Stimulated activated naive CD8-positive, alpha-beta T cell treated with anti-CD3 and anti-CD28 coated beads, Interleukin-15, Interleukin-2, amounts not matched to agents 100 U/mL and 50 U/mL, for 24 hours (primary cell): ENCODE measurements at regions not wholly inside any gene's neighbourhood (a gene's known extent, or its start where the extent isn't known, plus 50 kb on each side); places are given as distances from the start of the nearest gene placed in this dataset.

Experiments used
- ATAC-seq: fragments of 150-1000 bp; cut with Tn5 transposase; one replicate; pipeline ENCODE4 v1.10.0; 2021
- DNase-seq: peaks from one replicate; pipeline ENCODE4 v3.0.0; 2021

GRCh38 chr10:31642281-31642680 is 286.4 kb downstream of the ARHGAP12 start:
- ATAC-seq (no peak), DNase-seq (no peak)

DNA sequence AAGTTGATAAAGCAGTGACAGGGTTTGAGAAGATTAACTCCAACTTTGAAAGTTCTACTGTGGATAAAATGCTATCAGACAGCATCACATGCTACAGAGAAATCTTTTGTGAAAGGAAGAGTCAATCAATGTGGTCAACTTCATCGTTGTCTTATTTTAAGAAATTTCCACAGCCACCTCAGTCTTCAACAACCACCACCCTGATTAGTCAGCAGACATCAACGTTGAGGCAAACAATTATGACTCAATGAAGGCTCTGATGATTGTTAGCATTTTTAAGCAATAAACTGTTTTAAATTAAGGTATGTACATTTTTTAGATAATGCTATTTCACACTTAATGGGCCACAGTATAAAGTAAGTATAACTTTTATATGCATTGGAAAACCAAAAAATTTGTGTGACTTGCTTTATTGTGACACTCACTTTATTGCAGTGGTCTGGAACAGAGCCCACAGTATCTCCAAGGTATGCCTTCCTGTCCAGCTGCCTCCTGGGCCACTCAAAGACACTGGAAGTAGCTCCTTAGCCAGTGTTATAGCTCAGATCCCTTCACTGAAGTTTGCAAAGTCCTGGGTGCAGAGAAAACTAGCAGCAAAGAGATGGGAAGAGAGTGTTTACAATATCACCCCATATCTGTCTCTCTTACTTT is 293.1 kb downstream of the ARHGAP12 start:
- ATAC-seq (no peak), DNase-seq (no peak)

- no peak for ATAC-seq
- no peak for DNase-seq
Measured at GRCh38 chr10:31635009-31635408, 293.6 kb downstream of the ARHGAP12 start.

DNA sequence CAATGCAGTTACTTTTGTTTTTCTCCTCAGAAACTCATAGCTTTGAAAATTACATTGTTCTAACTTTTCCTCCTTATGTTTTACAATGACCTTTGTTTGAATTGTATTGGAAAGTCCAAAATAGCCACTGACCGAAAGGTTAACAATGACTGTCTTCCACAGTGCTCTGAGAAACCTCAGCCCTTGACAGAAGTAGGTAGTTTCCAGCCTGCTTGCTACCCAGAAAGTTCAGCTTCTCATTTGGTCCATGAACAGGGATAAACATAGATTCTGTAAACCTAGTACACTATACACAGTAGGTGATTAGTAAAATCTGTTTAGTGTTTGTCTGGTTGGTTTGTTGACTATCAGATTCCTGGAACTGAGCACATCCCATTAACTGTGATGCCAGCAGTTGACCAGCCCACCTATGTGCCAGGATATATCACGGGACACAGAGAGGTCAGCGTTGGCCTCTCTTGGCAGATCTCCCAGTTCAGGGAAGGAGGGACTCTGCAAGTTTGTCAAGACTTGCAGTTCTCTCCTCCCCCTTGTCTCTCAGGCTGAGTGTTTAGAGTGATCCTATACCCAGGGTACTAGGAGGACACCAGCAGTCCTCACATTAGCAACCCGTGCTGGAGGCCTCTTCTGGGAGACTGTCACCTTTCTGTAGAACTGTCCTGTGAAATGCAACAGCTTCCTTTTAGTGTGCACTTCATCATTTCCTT is 297.6 kb downstream of the ARHGAP12 start:
- ATAC-seq: no peak
- no peak for DNase-seq

- no peak for ATAC-seq
- DNase-seq: no peak
Measured at GRCh38 chr10:31625566-31625965, 303.1 kb downstream of the ARHGAP12 start.

- DNase-seq (no peak), ATAC-seq (no peak)
Measured at GRCh38 chr10:31624611-31625010, 304.0 kb downstream of the ARHGAP12 start.

GRCh38 chr10:31623947-31624346 is 304.7 kb downstream of the ARHGAP12 start:
- ATAC-seq (no peak), DNase-seq (no peak)

GRCh38 chr10:31623466-31623865 is 304.4 kb downstream of the ZEB1 start:
- ATAC-seq (no peak), DNase-seq (no peak)

DNA sequence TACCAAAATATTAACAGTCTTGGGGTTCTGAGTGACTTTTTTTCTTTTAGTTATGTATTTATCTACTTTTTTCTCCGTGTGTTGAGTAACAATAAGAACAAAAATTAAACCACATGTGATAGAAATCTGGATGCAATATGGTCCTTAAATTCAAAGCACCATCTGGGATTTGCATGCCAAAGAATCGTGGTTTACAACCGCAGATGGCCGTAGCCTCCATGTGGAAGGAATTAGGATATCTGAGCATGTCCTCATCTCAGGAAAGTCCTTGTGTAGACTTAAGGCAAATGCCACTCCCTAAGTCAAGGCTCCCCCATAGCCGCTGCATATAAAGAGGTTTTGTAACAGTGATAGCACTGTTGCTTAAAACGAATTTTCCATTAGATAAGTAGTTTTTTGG is 304.0 kb downstream of the ZEB1 start:
- no peak for ATAC-seq
- DNase-seq: no peak

DNA sequence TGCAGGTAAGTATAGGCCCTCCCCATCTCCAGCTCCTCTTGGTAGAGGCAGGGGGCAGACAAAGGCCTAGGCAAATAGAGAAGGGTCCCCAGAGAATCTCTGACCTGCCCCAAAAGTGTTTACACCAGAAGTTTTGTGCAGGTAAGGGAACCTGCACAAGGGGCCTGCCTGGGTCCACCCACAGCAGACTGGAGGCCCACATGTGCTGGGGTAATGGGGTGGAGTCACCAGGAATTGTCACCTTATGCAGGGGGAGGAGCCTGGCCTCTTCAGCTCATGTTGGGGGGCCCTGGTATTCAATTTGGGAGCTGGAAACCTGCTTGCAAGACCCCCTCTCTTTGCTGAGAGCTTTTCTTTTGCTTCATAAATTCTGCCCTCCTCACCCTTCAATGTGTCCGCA is 302.7 kb downstream of the ZEB1 start:
- DNase-seq: no peak
- ATAC-seq: no peak

DNA sequence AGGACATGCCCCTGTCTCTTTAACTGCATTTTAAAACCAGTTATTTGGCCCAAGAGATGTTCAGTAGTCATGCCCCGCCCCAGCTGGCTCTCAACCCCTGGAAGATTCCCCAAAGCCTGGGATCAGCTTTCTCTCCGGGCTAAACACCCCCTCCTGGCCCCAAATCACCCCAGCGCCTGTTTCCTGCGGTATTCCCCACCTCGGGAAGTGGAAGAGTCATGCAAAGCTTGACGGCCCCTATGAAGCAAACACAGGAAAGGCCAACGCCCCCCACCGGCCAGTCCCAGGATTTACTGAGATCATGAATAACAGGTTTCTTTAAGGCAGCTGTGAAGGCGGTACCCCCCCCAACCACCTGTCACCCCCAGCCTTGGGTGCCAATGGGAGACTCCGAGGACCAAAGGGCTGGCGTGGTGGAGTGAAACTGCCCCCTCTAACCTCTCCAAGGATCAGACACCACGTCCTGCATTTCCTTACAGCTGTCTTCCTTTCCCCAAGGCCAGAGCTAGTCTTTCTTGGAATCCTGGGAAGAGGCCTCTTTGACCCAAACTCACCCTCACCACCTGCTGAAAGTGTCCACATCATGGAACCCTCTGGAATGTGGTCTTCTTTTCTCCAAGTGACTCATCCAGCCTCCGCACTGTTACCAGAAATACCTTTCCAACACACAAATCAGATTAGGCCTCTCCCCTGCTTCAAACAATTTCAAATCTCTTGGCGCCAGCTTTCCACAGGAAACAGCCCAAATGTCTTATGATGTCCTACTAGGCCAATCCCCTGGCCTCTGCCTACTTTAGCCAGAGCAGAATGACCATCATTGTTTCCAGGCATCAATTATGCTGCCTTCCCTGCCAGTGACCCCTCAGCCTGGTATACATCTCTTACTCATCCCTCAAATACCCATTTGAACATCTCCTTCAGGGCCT is 301.5 kb downstream of the ZEB1 start:
- DNase-seq: no peak

GRCh38 chr10:31619531-31620061 is 300.6 kb downstream of the ZEB1 start:
- DNase-seq: no peak
- ATAC-seq: no peak

More for the DNA sequence above, 301.5 kb downstream of the ZEB1 start:
- ATAC-seq: no peak

GRCh38 chr10:31618541-31619291 is 299.7 kb downstream of the ZEB1 start:
- no peak for DNase-seq
- ATAC-seq: no peak

DNA sequence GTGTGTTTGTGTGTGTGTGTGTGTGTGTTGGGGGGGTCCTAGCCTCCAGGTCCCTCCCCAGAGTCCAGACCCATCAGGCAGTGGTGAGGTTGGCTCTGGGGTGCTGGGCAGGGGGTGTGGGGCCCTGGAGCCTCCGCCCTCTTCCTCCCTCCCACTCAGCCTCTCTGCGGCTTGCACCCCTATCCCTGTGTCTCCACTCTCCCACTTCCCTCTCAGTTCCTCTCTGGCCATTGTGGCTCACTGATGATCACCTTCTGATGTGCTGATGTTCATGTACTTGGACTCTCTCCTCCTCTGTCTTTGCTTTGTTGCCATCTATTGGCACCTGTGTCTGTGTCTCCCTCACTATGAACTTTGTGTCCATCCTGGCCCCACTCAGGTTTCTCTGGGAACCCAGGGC is 298.7 kb downstream of the ZEB1 start:
- ATAC-seq (no peak), DNase-seq (no peak)

DNA sequence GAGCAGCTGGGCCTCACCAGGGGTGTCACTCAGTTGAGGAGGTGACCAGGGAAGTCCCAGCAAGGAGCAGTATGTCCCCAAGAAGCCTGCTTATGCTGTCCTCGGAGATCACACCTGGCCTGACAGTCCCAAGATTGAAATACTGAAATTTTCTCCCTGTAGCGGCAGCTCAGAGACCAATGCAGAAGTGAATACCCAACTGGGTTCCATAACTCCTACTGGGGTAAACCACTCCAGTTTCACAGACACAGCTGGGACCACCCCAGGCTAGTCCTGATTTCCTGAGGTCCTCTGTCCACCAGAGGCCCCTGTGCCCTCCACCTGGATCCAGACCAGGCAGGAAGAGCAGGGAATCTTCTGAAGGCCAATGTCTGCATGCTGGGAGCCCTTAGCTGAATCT is 298.1 kb downstream of the ZEB1 start:
- DNase-seq: no peak
- no peak for ATAC-seq

GRCh38 chr10:31615129-31615528 is 296.1 kb downstream of the ZEB1 start:
- ATAC-seq: no peak
- DNase-seq: no peak

DNA sequence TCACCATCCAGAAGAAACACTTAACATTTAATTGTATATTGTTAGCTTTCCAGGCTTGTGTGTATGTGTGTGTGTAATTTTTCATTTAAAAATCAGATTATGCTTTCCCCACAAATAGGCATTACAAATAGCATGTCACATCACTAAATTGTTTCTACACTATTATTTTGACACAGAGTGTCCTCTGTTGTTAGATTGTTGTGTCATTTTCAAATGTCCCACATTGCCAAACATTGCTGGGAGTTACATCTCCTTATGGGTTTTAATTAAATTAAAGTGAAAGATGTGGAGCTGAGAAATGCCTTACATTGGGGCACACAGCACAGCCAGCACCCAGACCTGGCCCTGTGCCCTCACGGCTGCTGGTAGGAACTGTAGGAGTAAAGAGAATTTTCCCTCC is 295.6 kb downstream of the ZEB1 start:
- ATAC-seq: no peak
- DNase-seq: no peak

DNA sequence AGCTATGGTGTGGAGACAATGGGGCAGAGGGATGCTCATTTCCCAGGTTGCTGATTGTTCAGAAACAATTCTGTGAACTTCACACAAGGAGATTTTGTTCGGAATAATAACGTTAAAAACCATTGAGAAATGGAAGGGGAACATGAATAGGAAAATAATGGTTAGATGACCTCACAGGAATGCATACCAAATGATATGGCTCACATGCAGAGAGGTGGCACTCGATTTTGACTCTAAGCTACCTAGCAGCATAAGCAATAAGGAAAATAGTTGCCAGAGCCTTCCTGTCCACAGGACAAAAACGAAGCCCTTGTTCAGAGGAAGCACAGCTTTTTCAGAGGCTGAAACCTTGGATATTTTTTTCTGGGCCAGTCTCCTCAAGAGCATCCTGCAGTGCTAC is 293.1 kb downstream of the ZEB1 start:
- no peak for DNase-seq

DNA sequence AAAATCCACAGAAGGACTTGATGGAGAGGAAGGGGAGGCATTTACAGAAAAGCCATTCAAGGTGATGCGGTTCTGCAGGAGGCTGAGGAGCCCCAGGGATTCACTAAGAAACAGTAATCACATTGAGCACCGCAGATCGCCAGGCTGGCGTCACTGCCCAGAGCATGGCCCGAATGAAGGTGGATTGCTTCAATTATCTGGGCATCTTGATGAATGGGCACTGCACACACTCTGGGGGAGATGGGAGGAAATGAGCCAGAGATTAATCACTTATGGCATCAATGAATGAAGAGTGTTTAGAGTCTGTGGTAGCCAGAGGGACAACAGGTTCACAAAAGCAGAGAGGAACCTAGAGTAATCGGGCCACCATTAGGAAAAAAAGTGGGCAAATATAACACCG is 292.1 kb downstream of the ZEB1 start:
- no peak for ATAC-seq

More for the DNA sequence above, 293.1 kb downstream of the ZEB1 start:
- no peak for ATAC-seq

DNA sequence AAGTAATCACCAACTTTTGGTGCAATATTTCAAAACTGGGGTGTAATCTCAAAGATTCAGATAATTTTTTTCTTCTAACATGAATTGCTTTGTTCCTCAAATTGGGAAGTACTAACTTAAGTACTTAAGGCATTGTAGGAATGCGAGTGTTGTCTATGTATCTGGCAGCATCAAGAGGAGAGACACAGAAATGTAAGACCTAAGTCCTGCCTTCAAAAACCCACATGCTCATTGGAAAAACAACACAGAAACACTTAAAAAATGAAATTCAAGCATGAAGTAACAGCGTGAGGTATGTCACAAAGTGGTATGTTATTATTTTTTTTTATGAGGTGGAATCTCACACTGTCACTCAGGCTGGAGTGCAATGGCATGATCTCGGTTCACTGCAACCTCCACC is 288.5 kb downstream of the ZEB1 start:
- no peak for ATAC-seq

More for the DNA sequence above, 292.1 kb downstream of the ZEB1 start:
- no peak for DNase-seq

GRCh38 chr10:31606841-31607240 is 287.8 kb downstream of the ZEB1 start:
- DNase-seq (no peak), ATAC-seq (no peak)

More for the DNA sequence above, 288.5 kb downstream of the ZEB1 start:
- no peak for DNase-seq
